ENCODE measurements at regions not wholly inside any gene's neighbourhood (a gene's known extent, or its start where the extent isn't known, plus 50 kb on each side); places are given as distances from the start of the nearest gene placed in this dataset.

GRCh38 chr10:31099664-31100063 is 68.0 kb upstream of the ZNF438 start:
- no peaks in the 10 kb centered on the region for H3K27me3 ChIP-seq (ENCODE audit: insufficient read depth, low read length)
- H3K4me1 ChIP-seq (ENCODE audit: insufficient read depth, low read length), result peaks cover 12% of the 10 kb centered on the region
- no peaks in the 10 kb centered on the region for H4K20me1 ChIP-seq (ENCODE audit: insufficient read depth, low read length)
- DNase-seq (ENCODE audit: insufficient read length, low spot score, missing footprints), result no peak
- no peaks in the 10 kb centered on the region for H3K79me2 ChIP-seq (ENCODE audit: insufficient read depth, low read length)
- no peak overlapping the region for H3K4me2 ChIP-seq (ENCODE audit: insufficient read depth, low read length)
- H3K9me3 ChIP-seq (ENCODE audit: low read depth, low read length), result no peaks in the 10 kb centered on the region
- no peak for TF ChIP-seq CTCF (IDR thresholded peaks at IDR 0.05; ENCODE audit: extremely low read depth, low read depth, low read length)
- no peak overlapping the region for H2AFZ ChIP-seq (ENCODE audit: low read length)
- H3K4me3 ChIP-seq (ENCODE audit: insufficient read depth, low read length), result no peak overlapping the region
- H3K36me3 ChIP-seq (ENCODE audit: insufficient read depth, low read length), result no peaks in the 10 kb centered on the region
- H3K27ac ChIP-seq (ENCODE audit: low read depth, low read length), result no peak overlapping the region

- Histone ChIP-seq H3K79me2 (ENCODE audit: insufficient read depth, low read length) (no peaks in the 10 kb centered on the region), H3K27ac (ENCODE audit: low read depth, low read length) (no peak overlapping the region), H3K4me1 (ENCODE audit: insufficient read depth, low read length) (peaks cover 12% of the 10 kb centered on the region), H3K9me3 (ENCODE audit: low read depth, low read length) (no peaks in the 10 kb centered on the region), H2AFZ (ENCODE audit: low read length) (no peak overlapping the region), H3K27me3 (ENCODE audit: insufficient read depth, low read length) (no peaks in the 10 kb centered on the region), H4K20me1 (ENCODE audit: insufficient read depth, low read length) (no peaks in the 10 kb centered on the region), H3K4me2 (ENCODE audit: insufficient read depth, low read length) (no peak overlapping the region), H3K4me3 (ENCODE audit: insufficient read depth, low read length) (no peak overlapping the region), H3K36me3 (ENCODE audit: insufficient read depth, low read length) (no peaks in the 10 kb centered on the region)
- DNase-seq (ENCODE audit: insufficient read length, low spot score, missing footprints), result no peak
- no peak for TF ChIP-seq CTCF (IDR thresholded peaks at IDR 0.05; ENCODE audit: extremely low read depth, low read depth, low read length)
These were observed 68.5 kb upstream of the ZNF438 start for GRCh38 chr10:31100115-31100601.

- no peaks in the 10 kb centered on the region for H3K9me3 ChIP-seq (ENCODE audit: low read depth, low read length)
- H4K20me1 ChIP-seq (ENCODE audit: insufficient read depth, low read length), result no peaks in the 10 kb centered on the region
- peak overlapping the region; percentile 35 for H3K4me2 ChIP-seq (ENCODE audit: insufficient read depth, low read length)
- no peak overlapping the region for H3K27ac ChIP-seq (ENCODE audit: low read depth, low read length)
- no peak for TF ChIP-seq CTCF (IDR thresholded peaks at IDR 0.05; ENCODE audit: extremely low read depth, low read depth, low read length)
- no peaks in the 10 kb centered on the region for H3K79me2 ChIP-seq (ENCODE audit: insufficient read depth, low read length)
- no peak overlapping the region for H2AFZ ChIP-seq (ENCODE audit: low read length)
- no peaks in the 10 kb centered on the region for H3K27me3 ChIP-seq (ENCODE audit: insufficient read depth, low read length)
- H3K36me3 ChIP-seq (ENCODE audit: insufficient read depth, low read length), result no peaks in the 10 kb centered on the region
- peaks cover 12% of the 10 kb centered on the region for H3K4me1 ChIP-seq (ENCODE audit: insufficient read depth, low read length)
- no peak overlapping the region for H3K4me3 ChIP-seq (ENCODE audit: insufficient read depth, low read length)
- DNase-seq (ENCODE audit: insufficient read length, low spot score, missing footprints), result no peak
These were observed 69.0 kb upstream of the ZNF438 start for GRCh38 chr10:31100662-31101061.

GRCh38 chr10:31101123-31101522 is 69.5 kb upstream of the ZNF438 start:
- no peaks in the 10 kb centered on the region for H3K36me3 ChIP-seq (ENCODE audit: insufficient read depth, low read length)
- peak overlapping the region; percentile 42 for H3K27ac ChIP-seq (ENCODE audit: low read depth, low read length)
- peak; percentile 77 for DNase-seq (ENCODE audit: insufficient read length, low spot score, missing footprints)
- no peaks in the 10 kb centered on the region for H3K79me2 ChIP-seq (ENCODE audit: insufficient read depth, low read length)
- no peaks in the 10 kb centered on the region for H4K20me1 ChIP-seq (ENCODE audit: insufficient read depth, low read length)
- H3K4me2 ChIP-seq (ENCODE audit: insufficient read depth, low read length), result peak overlapping the region; percentile 35
- no peak overlapping the region for H3K4me3 ChIP-seq (ENCODE audit: insufficient read depth, low read length)
- no peak overlapping the region for H2AFZ ChIP-seq (ENCODE audit: low read length)
- H3K27me3 ChIP-seq (ENCODE audit: insufficient read depth, low read length), result no peaks in the 10 kb centered on the region
- H3K9me3 ChIP-seq (ENCODE audit: low read depth, low read length), result no peaks in the 10 kb centered on the region
- peaks cover 12% of the 10 kb centered on the region for H3K4me1 ChIP-seq (ENCODE audit: insufficient read depth, low read length)
- TF ChIP-seq CTCF (IDR thresholded peaks at IDR 0.05; ENCODE audit: extremely low read depth, low read depth, low read length), result no peak
